PC-9 (cell line): ENCODE measurements at regions not wholly inside any gene's neighbourhood (a gene's known extent, or its start where the extent isn't known, plus 50 kb on each side); places are given as distances from the start of the nearest gene placed in this dataset.

ENCODE experiments used
- BruUV-seq: library from RNA; stranded (reverse); fragments of 400-500 nt; replicated peaks from 2 replicates; lab custom pipeline; 2021; lab: Mats Ljungman, UMichigan
- CTCF ChIA-PET: fragments of 300-600 bp; sonication (Branson Sonifier 250); formaldehyde crosslinking; loops from one replicate; lab custom pipeline; 2022; ENCODE audit warnings: antibody characterized with exemption; lab: Charles Lee
- POLR2A ChIA-PET: fragments of 300-600 bp; sonication (Branson Sonifier 250); formaldehyde crosslinking; loops from one replicate; lab custom pipeline; 2022; ENCODE audit warnings: antibody characterized with exemption; ENCODE audit not compliant: unreplicated experiment; lab: Charles Lee
- DNase-seq, 2 experiments: peaks; one replicate each; pipeline versions ENCODE4 v3.0.0 to v3.0.0-alpha.2; 2015 to 2022; ENCODE audit warnings: mixed read lengths in 1 of 2
- H2AFZ ChIP-seq: fragments of 200-600 bp; sonication (generic); 2 replicates; pipeline ENCODE4 v1.8.1; 2017; ENCODE audit warnings: antibody characterized with exemption
- H3F3A ChIP-seq: fragments of 200-600 bp; sonication (generic); 2 replicates; pipeline ENCODE4 v1.8.1; 2017; ENCODE audit warnings: antibody characterized with exemption, mild to moderate bottlenecking, low read depth; ENCODE audit not compliant: insufficient read depth
- H3K27ac ChIP-seq: fragments of 200-600 bp; sonication (generic); 2 replicates; pipeline ENCODE4 v1.6.1; 2016; ENCODE audit warnings: mixed run types
- H3K27me3 ChIP-seq: fragments of 200-600 bp; sonication (generic); 2 replicates; pipeline ENCODE4 v1.6.1; 2016; ENCODE audit warnings: low read depth, mixed run types; ENCODE audit not compliant: insufficient read depth
- H3K36me3 ChIP-seq: fragments of 200-600 bp; sonication (generic); 2 replicates; pipeline ENCODE4 v1.6.1; 2016; ENCODE audit warnings: low read depth, mixed run types
- H3K4me1 ChIP-seq: fragments of 200-600 bp; sonication (generic); replicated peaks from 2 replicates; pipeline ENCODE4 v1.6.1; 2016; ENCODE audit warnings: mixed run types; ENCODE audit not compliant: insufficient read depth
- H3K4me2 ChIP-seq: fragments of 200-600 bp; sonication (generic); 2 replicates; pipeline ENCODE4 v1.6.1; 2017; ENCODE audit warnings: mixed run types
- H3K4me3 ChIP-seq: fragments of 200-600 bp; sonication (generic); 2 replicates; pipeline ENCODE4 v1.6.1; 2016; ENCODE audit warnings: mixed run types
- H3K79me2 ChIP-seq: fragments of 200-600 bp; sonication (generic); 2 replicates; pipeline ENCODE4 v1.6.1; 2017; ENCODE audit warnings: low read depth, mixed run types
- H3K9me2 ChIP-seq: fragments of 200-600 bp; sonication (generic); 2 replicates; pipeline ENCODE4 v1.8.1; 2017; ENCODE audit warnings: mild to moderate bottlenecking; ENCODE audit not compliant: insufficient read depth
- H3K9me3 ChIP-seq: fragments of 200-600 bp; sonication (generic); 2 replicates; pipeline ENCODE4 v1.8.1; 2016; ENCODE audit warnings: low read depth; ENCODE audit not compliant: insufficient read depth
- H4K20me1 ChIP-seq: fragments of 200-600 bp; sonication (generic); 2 replicates; pipeline ENCODE4 v1.8.1; 2017; ENCODE audit not compliant: insufficient read depth
- EZH2 ChIP-seq: fragments of 200-600 bp; sonication (generic); IDR thresholded peaks from 2 replicates; pipeline ENCODE4 v1.8.0; 2017; ENCODE audit warnings: antibody characterized with exemption, low read depth
- intact Hi-C: fragments of 100-400 bp; cut with micrococcal nuclease; formaldehyde crosslinking; loops from one replicate; pipeline ENCODE4 v1.10.0; 2022; ENCODE audit not compliant: unreplicated experiment
- TF ChIP-seq, protein P1 (sequence below): fragments of 200-600 bp; sonication (generic); conservative IDR thresholded peaks from 2 replicates; pipeline ENCODE4 v1.6.1; 2017; ENCODE audit warnings: mixed run types, antibody characterized with exemption, mild to moderate bottlenecking, moderate library complexity

- POLR2A ChIA-PET = no interaction called here
- Histone ChIP-seq H3K4me3 (no peak overlapping the region), H3F3A (no peaks in the 10 kb centered on the region), H2AFZ (no peak overlapping the region), H4K20me1 (no peaks in the 10 kb centered on the region), H3K9me3 (no peaks in the 10 kb centered on the region), H3K9me2 (no peaks in the 10 kb centered on the region), H3K27me3 (peaks cover 29% of the 10 kb centered on the region), H3K27ac (no peak overlapping the region), H3K79me2 (no peaks in the 10 kb centered on the region), H3K36me3 (no peaks in the 10 kb centered on the region), H3K4me1 (no peaks in the 10 kb centered on the region), H3K4me2 (no peak overlapping the region)
- CTCF ChIA-PET = no interaction called here
- TF ChIP-seq EZH2 = no peak
- TF ChIP-seq, protein P1, sequence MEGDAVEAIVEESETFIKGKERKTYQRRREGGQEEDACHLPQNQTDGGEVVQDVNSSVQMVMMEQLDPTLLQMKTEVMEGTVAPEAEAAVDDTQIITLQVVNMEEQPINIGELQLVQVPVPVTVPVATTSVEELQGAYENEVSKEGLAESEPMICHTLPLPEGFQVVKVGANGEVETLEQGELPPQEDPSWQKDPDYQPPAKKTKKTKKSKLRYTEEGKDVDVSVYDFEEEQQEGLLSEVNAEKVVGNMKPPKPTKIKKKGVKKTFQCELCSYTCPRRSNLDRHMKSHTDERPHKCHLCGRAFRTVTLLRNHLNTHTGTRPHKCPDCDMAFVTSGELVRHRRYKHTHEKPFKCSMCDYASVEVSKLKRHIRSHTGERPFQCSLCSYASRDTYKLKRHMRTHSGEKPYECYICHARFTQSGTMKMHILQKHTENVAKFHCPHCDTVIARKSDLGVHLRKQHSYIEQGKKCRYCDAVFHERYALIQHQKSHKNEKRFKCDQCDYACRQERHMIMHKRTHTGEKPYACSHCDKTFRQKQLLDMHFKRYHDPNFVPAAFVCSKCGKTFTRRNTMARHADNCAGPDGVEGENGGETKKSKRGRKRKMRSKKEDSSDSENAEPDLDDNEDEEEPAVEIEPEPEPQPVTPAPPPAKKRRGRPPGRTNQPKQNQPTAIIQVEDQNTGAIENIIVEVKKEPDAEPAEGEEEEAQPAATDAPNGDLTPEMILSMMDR = no peak
- no TSS peak for BruUV-seq
- no peak for DNase-seq
- intact Hi-C loops = no loop called here
These were observed 106.0 kb downstream of the ASMT start for GRCh38 chrX:1720836-1721235.

- TF ChIP-seq EZH2 = no peak
- TF ChIP-seq, protein P1 = no peak
These were observed 110.6 kb downstream of the ASMT start for GRCh38 chrX:1725472-1725871.

DNA sequence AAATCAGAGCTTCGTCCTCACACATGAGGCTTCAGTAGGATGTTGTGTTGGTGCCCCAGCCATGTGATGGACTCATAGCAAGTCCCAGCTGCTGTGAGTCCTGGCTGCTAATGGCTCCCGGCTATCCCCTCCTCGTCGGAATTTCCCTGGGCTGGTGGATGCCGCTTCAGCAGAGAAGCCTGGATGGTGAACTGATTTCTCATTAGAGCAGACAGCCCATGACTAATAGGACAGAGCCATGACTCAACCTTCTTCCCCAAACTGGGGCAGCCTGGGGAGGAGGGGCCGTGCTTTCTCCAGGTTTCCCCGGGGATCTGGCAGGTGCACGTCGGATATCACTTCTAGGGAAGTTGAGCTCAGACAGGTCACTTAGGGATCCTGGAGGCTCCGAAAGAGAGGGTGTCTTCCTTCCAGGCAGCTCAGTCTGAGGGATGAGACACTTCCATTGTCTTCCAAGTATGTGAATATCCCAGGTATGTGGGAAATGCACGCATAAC is 112.7 kb downstream of the ASMT start:
- H3K27ac ChIP-seq = no peak overlapping the region
- BruUV-seq = no TSS peak
- H3K36me3 ChIP-seq = no peaks in the 10 kb centered on the region
- no peaks in the 10 kb centered on the region for H3K9me2 ChIP-seq
- DNase-seq = peak; percentile 17 to 65
- H3K9me3 ChIP-seq = no peaks in the 10 kb centered on the region
- no peak overlapping the region for H3K4me3 ChIP-seq
- no peaks in the 10 kb centered on the region for H3K79me2 ChIP-seq
- no peaks in the 10 kb centered on the region for H3K4me1 ChIP-seq
- H3K27me3 ChIP-seq = no peaks in the 10 kb centered on the region; the same call in 1 of the 2 replicates
- no peak for TF ChIP-seq EZH2
- TF ChIP-seq, protein P1 = no peak
- intact Hi-C loops = no loop called here
- H3K4me2 ChIP-seq = 0 out of 2 replicates have a peak overlapping the region, but pooled peaks have one; percentile 30
- ChIA-PET CTCF (no interaction called here), POLR2A (no interaction called here)
- H3F3A ChIP-seq = no peaks in the 10 kb centered on the region
- H2AFZ ChIP-seq = no peak overlapping the region
- H4K20me1 ChIP-seq = no peaks in the 10 kb centered on the region

More at GRCh38 chrX:1725472-1725871, 110.6 kb downstream of the ASMT start:
- Histone ChIP-seq H3K27me3 (peaks cover 2% of the 10 kb centered on the region), H3K79me2 (no peaks in the 10 kb centered on the region), H3K27ac (no peak overlapping the region), H3K4me2 (no peak overlapping the region), H3F3A (no peaks in the 10 kb centered on the region), H3K9me3 (no peaks in the 10 kb centered on the region), H2AFZ (no peak overlapping the region), H4K20me1 (no peaks in the 10 kb centered on the region), H3K4me1 (no peaks in the 10 kb centered on the region), H3K36me3 (no peaks in the 10 kb centered on the region), H3K4me3 (no peak overlapping the region), H3K9me2 (no peaks in the 10 kb centered on the region)
- CTCF ChIA-PET = no interaction called here
- no peak for DNase-seq
- intact Hi-C loops = no loop called here
- POLR2A ChIA-PET = no interaction called here
- no TSS peak for BruUV-seq
